Kidney (tissue), 13 donors: ENCODE measurements at regions not wholly inside any gene's neighbourhood (a gene's known extent, or its start where the extent isn't known, plus 50 kb on each side); places are given as distances from the start of the nearest gene placed in this dataset.
"Not testable (repeated sequence)": the region's sequence is repeated elsewhere in the genome, so short reads cannot be mapped to it uniquely, and the experiment has no call there.

Experiments
- DNase-seq, 5 donors: peaks; one replicate each; pipeline ENCODE4 v3.0.0-alpha.2; 2013 to 2020
- FAIRE-seq: peaks from 2 replicates; lab custom pipeline; 2012; peaks lifted over from hg19 to GRCh38; lab: Jason Lieb, UNC
- H3K27ac ChIP-seq, 2 donors: one replicate each; pipeline ENCODE4 v1.7.0; 2013; ENCODE audit warnings: low read depth in 2 of 2, low read length in 2 of 2, inconsistent platforms in 1 of 2
- H3K27me3 ChIP-seq: one replicate; pipeline ENCODE4 v1.7.1; 2013; ENCODE audit warnings: low read length, inconsistent platforms; ENCODE audit not compliant: control insufficient read depth, insufficient read depth
- H3K36me3 ChIP-seq, 3 donors: one replicate each; pipeline versions ENCODE4 v1.7.0 to v1.7.1; 2013; ENCODE audit warnings: low read length in 3 of 3, control low read depth in 1 of 3, inconsistent platforms in 1 of 3; ENCODE audit not compliant: insufficient read depth in 3 of 3, control insufficient read depth in 2 of 3
- H3K4me1 ChIP-seq, 3 donors: one replicate each; pipeline versions ENCODE4 v1.7.0 to v1.7.1; 2013; ENCODE audit warnings: low read length in 3 of 3, inconsistent platforms in 1 of 3, low read depth in 1 of 3; ENCODE audit not compliant: control insufficient read depth in 2 of 3, insufficient read depth in 2 of 3
- H3K4me3 ChIP-seq, 3 donors: one replicate each; pipeline versions ENCODE4 v1.7.0 to v1.8.1; 2013; ENCODE audit warnings: low read length in 3 of 3, control low read depth in 1 of 3, inconsistent platforms in 1 of 3
- H3K9ac ChIP-seq, 3 donors: one replicate each; pipeline versions ENCODE4 v1.7.0 to v1.7.1; 2013; ENCODE audit warnings: low read length in 3 of 3, control low read depth in 1 of 3, inconsistent platforms in 1 of 3
- H3K9me3 ChIP-seq, 3 donors: one replicate each; pipeline versions ENCODE4 v1.7.0 to v1.7.1; 2013; ENCODE audit warnings: low read length in 3 of 3, control low read depth in 1 of 3, inconsistent platforms in 1 of 3; ENCODE audit not compliant: control insufficient read depth in 2 of 3, insufficient read depth in 1 of 3
- CTCF ChIP-seq: IDR thresholded peaks from 3 replicates; pipeline ENCODE4 v1.5.1; 2012; ENCODE audit warnings: mild to moderate bottlenecking, moderate library complexity, borderline replicate concordance; ENCODE audit not compliant: insufficient read depth; ENCODE audit errors: extremely low read depth
- intact Hi-C: fragments of 100-400 bp; cut with DNase I; formaldehyde crosslinking; loops from one replicate; pipeline ENCODE4 v1.11.1; 2022
- donor health status: control.
- donor health status: control.
- donor health status: control.
- donor health status: control.
- donor health status: control.
- donor health status: DM: yes; HTN: yes; CAD: no.
- donor health status: Normal renal cell carcinoma (clear cell type).

DNA sequence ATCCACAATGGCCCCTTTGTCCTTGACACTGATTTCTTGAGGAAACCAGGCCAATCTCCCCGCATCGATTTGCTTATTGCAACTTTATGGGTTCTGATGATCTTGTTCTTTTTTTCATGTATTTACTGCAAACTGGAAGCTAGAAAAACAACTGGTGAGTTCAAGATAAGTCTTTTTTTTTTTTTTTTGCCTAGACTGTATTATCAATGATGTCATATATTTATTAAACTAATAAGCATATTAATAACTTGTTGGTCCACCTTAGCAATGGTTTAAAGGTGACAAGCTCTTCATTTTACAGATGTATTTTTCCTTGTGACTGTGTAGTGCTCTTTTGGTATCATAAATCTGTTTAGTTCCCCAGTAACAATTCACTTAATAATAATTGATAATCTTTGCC lies 79.0 kb upstream of the NOX3 start:
- no peak overlapping the region for H3K4me3 ChIP-seq
- H3K36me3 ChIP-seq, result no peaks in the 10 kb centered on the region
- DNase-seq (no peak), FAIRE-seq (no peak)
- intact Hi-C loops, result no loop called here
- H3K9me3 ChIP-seq, result peaks cover 0 to 4% (median 0%) of the 10 kb centered on the region in 3 donors
- no peak overlapping the region for H3K9ac ChIP-seq
- H3K27me3 ChIP-seq, result no peaks in the 10 kb centered on the region
- no peaks in the 10 kb centered on the region for H3K4me1 ChIP-seq
- TF ChIP-seq CTCF, result no peak
- no peak overlapping the region for H3K27ac ChIP-seq

DNA sequence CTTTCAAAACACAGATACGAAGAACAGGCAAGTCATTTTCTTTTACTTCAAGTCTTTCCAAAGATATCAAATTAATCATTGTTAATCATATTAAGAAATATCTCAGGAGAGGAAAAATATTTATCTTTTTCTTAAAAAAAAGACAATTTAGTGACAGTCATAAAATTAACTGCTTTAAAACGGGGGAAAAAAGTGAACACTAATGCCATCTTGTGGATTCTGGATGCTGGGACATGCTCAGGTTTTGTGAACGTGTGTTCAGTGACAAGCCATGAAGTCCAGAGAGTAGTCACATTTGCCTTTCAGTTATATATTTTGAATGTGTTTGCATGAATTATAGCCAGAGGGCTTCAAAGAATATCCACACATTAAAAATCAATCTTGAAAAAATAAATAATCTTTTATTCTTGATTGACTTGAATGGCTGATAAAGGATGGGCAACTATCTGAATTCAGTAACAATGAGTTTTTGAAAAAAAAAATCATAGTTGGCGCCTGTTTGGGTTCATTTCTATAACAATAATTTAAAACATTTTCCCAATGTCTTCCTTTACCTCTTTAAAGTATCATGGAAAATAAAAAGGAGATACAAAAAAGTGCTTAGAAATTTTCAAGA lies 74.7 kb upstream of the NOX3 start:
- Histone ChIP-seq H3K27me3 (no peaks in the 10 kb centered on the region), H3K4me3 (no peak overlapping the region), H3K9ac (no peak overlapping the region), H3K9me3 (peaks cover 0 to 2% (median 0%) of the 10 kb centered on the region in 3 donors), H3K36me3 (no peaks in the 10 kb centered on the region), H3K4me1 (no peaks in the 10 kb centered on the region), H3K27ac (no peak overlapping the region)
- peak in 2 of 5 donors; percentile 26 to 53 for DNase-seq
- peak; percentile 44 for TF ChIP-seq CTCF
- intact Hi-C loops, result no loop called here
- FAIRE-seq, result peak; percentile 91

- H3K9ac ChIP-seq, intact Hi-C loops, FAIRE-seq, DNase-seq, H3K36me3 ChIP-seq, H3K4me1 ChIP-seq, H3K27me3 ChIP-seq, H3K4me3 ChIP-seq, H3K27ac ChIP-seq, H3K9me3 ChIP-seq: not testable (repeated sequence)
Measured at GRCh38 chr6:155529814-155530213, 74.2 kb upstream of the NOX3 start.

DNA sequence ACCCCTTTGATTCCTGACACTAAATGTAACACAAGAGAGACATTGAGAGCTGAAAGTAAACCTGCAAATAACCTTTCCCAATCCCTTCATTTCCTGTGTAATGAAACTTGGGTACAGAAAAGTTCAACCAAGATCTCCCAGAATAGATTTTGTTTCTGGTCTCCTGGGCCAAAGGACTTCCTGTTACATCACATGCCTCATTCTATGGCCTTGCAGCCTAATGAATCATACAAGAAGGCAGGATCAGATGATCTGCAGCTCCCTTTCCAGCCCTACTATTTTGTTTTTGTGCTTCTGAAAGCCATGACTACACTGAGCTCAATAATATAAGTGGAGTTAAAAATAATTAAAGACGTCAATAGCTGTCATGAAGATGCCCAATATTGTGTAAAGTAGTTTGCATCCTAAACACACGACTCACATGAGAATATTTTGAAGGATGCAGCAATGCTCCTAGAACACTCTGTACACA lies 73.4 kb upstream of the NOX3 start:
- Histone ChIP-seq H3K27me3 (no peaks in the 10 kb centered on the region), H3K27ac (no peak overlapping the region), H3K4me1 (no peaks in the 10 kb centered on the region), H3K36me3 (no peaks in the 10 kb centered on the region), H3K9me3 (no peaks in the 10 kb centered on the region), H3K9ac (no peak overlapping the region), H3K4me3 (no peak overlapping the region)
- DNase-seq (peak in 2 of 5 donors; percentile 29 to 60), FAIRE-seq (peak; percentile 73)
- TF ChIP-seq CTCF, result no peak
- intact Hi-C loops, result no loop called here
